ENCODE measurements at regions not wholly inside any gene's neighbourhood (a gene's known extent, or its start where the extent isn't known, plus 50 kb on each side); places are given as distances from the start of the nearest gene placed in this dataset.

- no peak for DNase-seq (ENCODE audit: low spot score)
- Mint-ChIP-seq H3K4me1 (ENCODE audit: unreplicated experiment) (no peaks in the 10 kb centered on the region), H3K27me3 (ENCODE audit: unreplicated experiment) (no peaks in the 10 kb centered on the region)
Measured at GRCh38 chr2:123195957-123196356, 829.1 kb upstream of the CNTNAP5 start.

GRCh38 chr2:123200035-123200434, 825.1 kb upstream of the CNTNAP5 start:
- TF ChIP-seq CTCF (IDR thresholded peaks at IDR 0.05; ENCODE audit: unreplicated experiment) = no peak
- no peaks in the 10 kb centered on the region for H3K4me1 Mint-ChIP-seq (ENCODE audit: unreplicated experiment)
- no peak for DNase-seq (ENCODE audit: low spot score)
- H3K36me3 Mint-ChIP-seq (ENCODE audit: low read depth, unreplicated experiment) = no peaks in the 10 kb centered on the region
- no peaks in the 10 kb centered on the region for H3K27me3 Mint-ChIP-seq (ENCODE audit: unreplicated experiment)
- H3K4me3 Mint-ChIP-seq (ENCODE audit: unreplicated experiment) = no peak overlapping the region
- H3K9me3 Mint-ChIP-seq (ENCODE audit: unreplicated experiment) = no peaks in the 10 kb centered on the region
- no peak overlapping the region for H3K27ac Mint-ChIP-seq (ENCODE audit: unreplicated experiment)

More at GRCh38 chr2:123195957-123196356, 829.1 kb upstream of the CNTNAP5 start:
- Mint-ChIP-seq H3K9me3 (ENCODE audit: unreplicated experiment) (no peaks in the 10 kb centered on the region), H3K27ac (ENCODE audit: unreplicated experiment) (no peak overlapping the region), H3K36me3 (ENCODE audit: low read depth, unreplicated experiment) (no peaks in the 10 kb centered on the region), H3K4me3 (ENCODE audit: unreplicated experiment) (no peak overlapping the region)
- no peak for TF ChIP-seq CTCF (IDR thresholded peaks at IDR 0.05; ENCODE audit: unreplicated experiment)

DNA sequence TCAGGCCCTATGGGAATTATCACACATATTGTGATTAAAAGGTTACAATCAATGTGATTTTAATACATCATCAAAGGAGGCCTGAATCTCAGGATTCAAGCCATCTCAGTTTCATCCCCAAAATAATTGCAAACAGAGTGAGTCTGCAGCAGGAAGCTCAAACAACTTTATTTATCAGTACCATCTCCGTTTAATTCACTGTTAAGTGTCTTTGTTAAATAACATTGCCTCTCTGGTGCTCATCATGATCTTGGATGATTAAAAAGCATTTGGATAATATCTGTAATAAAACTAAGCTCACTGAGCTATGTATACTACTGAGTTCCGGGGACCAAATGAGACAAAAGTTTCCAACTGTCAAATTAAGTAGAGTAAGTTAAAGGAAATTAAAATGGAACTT, 817.8 kb upstream of the CNTNAP5 start:
- no peak for TF ChIP-seq CTCF (IDR thresholded peaks at IDR 0.05; ENCODE audit: unreplicated experiment)
- H3K36me3 Mint-ChIP-seq (ENCODE audit: low read depth, unreplicated experiment) = no peaks in the 10 kb centered on the region
- no peak overlapping the region for H3K4me3 Mint-ChIP-seq (ENCODE audit: unreplicated experiment)
- H3K4me1 Mint-ChIP-seq (ENCODE audit: unreplicated experiment) = no peaks in the 10 kb centered on the region
- no peak overlapping the region for H3K27ac Mint-ChIP-seq (ENCODE audit: unreplicated experiment)
- no peaks in the 10 kb centered on the region for H3K9me3 Mint-ChIP-seq (ENCODE audit: unreplicated experiment)
- DNase-seq (ENCODE audit: low spot score) = no peak
- H3K27me3 Mint-ChIP-seq (ENCODE audit: unreplicated experiment) = no peaks in the 10 kb centered on the region

DNA sequence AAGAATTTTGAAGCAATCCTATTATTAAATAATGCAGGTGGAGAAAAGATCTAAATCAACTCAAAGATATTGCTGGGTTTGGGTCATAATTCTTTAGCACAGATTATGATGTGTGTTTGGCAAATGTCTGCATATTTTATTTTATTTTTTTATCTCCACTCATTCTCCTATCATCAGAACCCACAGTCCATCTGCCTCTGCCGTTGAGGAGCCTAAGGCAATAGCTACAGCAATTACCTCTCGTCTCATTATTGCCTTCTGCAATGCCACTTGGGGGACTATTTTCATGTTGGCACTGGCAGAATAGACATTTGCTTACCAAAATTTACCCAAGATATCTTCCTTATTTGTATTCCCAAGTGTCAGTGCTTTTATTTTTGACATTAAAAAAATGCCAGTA, 815.9 kb upstream of the CNTNAP5 start:
- TF ChIP-seq CTCF (IDR thresholded peaks at IDR 0.05; ENCODE audit: unreplicated experiment) = no peak
- no peak overlapping the region for H3K27ac Mint-ChIP-seq (ENCODE audit: unreplicated experiment)
- H3K36me3 Mint-ChIP-seq (ENCODE audit: low read depth, unreplicated experiment) = no peaks in the 10 kb centered on the region
- H3K4me1 Mint-ChIP-seq (ENCODE audit: unreplicated experiment) = no peaks in the 10 kb centered on the region
- H3K27me3 Mint-ChIP-seq (ENCODE audit: unreplicated experiment) = no peaks in the 10 kb centered on the region
- no peak for DNase-seq (ENCODE audit: low spot score)
- H3K9me3 Mint-ChIP-seq (ENCODE audit: unreplicated experiment) = no peaks in the 10 kb centered on the region
- no peak overlapping the region for H3K4me3 Mint-ChIP-seq (ENCODE audit: unreplicated experiment)

GRCh38 chr2:123211181-123211580, 813.9 kb upstream of the CNTNAP5 start:
- H3K27me3 Mint-ChIP-seq (ENCODE audit: unreplicated experiment) = no peaks in the 10 kb centered on the region
- no peaks in the 10 kb centered on the region for H3K4me1 Mint-ChIP-seq (ENCODE audit: unreplicated experiment)
- H3K36me3 Mint-ChIP-seq (ENCODE audit: low read depth, unreplicated experiment) = no peaks in the 10 kb centered on the region
- TF ChIP-seq CTCF (IDR thresholded peaks at IDR 0.05; ENCODE audit: unreplicated experiment) = no peak
- DNase-seq (ENCODE audit: low spot score) = no peak
- H3K27ac Mint-ChIP-seq (ENCODE audit: unreplicated experiment) = no peak overlapping the region
- no peak overlapping the region for H3K4me3 Mint-ChIP-seq (ENCODE audit: unreplicated experiment)
- H3K9me3 Mint-ChIP-seq (ENCODE audit: unreplicated experiment) = no peaks in the 10 kb centered on the region

All from endothelial cell (in vitro differentiated cells).